Fibroblast of lung (primary cell): ENCODE measurements at regions not wholly inside any gene's neighbourhood (a gene's known extent, or its start where the extent isn't known, plus 50 kb on each side); places are given as distances from the start of the nearest gene placed in this dataset.

Source experiments
- DNase-seq, 2 donors: peaks; one replicate each; pipeline versions ENCODE4 v3.0.0 to v3.0.0-alpha.2; 2010; ENCODE audit warnings: low read depth in 2 of 2
- H2AFZ ChIP-seq: 2 replicates; pipeline ENCODE4 v1.5.1; 2012; ENCODE audit warnings: low read length, control low read depth, inconsistent platforms
- H3K27ac ChIP-seq: 2 replicates; pipeline ENCODE4 v1.5.1; 2011; ENCODE audit warnings: low read length, control low read depth; ENCODE audit not compliant: insufficient read depth
- H3K27me3 ChIP-seq: 2 replicates; pipeline ENCODE4 v1.5.1; 2011; ENCODE audit warnings: mild to moderate bottlenecking, low read length; ENCODE audit not compliant: control insufficient read depth, insufficient read depth
- H3K36me3 ChIP-seq: 2 replicates; pipeline ENCODE4 v1.5.1; 2011; ENCODE audit warnings: low read length; ENCODE audit not compliant: control insufficient read depth, insufficient read depth
- H3K4me1 ChIP-seq: 2 replicates; pipeline ENCODE4 v1.5.1; 2011; ENCODE audit warnings: low read length; ENCODE audit not compliant: control insufficient read depth, insufficient read depth; ENCODE audit errors: extremely low read depth
- H3K4me2 ChIP-seq: 2 replicates; pipeline ENCODE4 v1.5.1; 2011; ENCODE audit warnings: low read length, control low read depth; ENCODE audit not compliant: insufficient read depth; ENCODE audit errors: extremely low read depth
- H3K4me3 ChIP-seq, 4 experiments: fragments of 200-600 bp in 1 of 4; sonication (generic) in 1 of 4; replicated peaks in 1 of 4; 2 replicates each; pipeline ENCODE4 v1.5.1; 2011 to 2016; ENCODE audit warnings: low read length in 4 of 4, low read depth in 3 of 4, mild to moderate bottlenecking in 3 of 4, control low read depth in 2 of 4, inconsistent platforms in 1 of 4, mixed read lengths in 1 of 4; ENCODE audit not compliant: insufficient read depth in 1 of 4; ENCODE audit errors: control extremely low read depth in 1 of 4
- H3K79me2 ChIP-seq: 2 replicates; pipeline ENCODE4 v1.5.1; 2012; ENCODE audit warnings: mild to moderate bottlenecking, low read length, inconsistent platforms; ENCODE audit not compliant: control insufficient read depth, insufficient read depth
- H3K9ac ChIP-seq: 2 replicates; pipeline ENCODE4 v1.5.1; 2011; ENCODE audit warnings: mild to moderate bottlenecking, low read length, control low read depth; ENCODE audit not compliant: insufficient read depth
- H3K9me3 ChIP-seq: 2 replicates; pipeline ENCODE4 v1.5.1; 2012; ENCODE audit warnings: low read depth, low read length; ENCODE audit not compliant: control insufficient read depth, insufficient read depth
- H4K20me1 ChIP-seq: 2 replicates; pipeline ENCODE4 v1.5.1; 2011; ENCODE audit warnings: low read length; ENCODE audit not compliant: control insufficient read depth, insufficient read depth; ENCODE audit errors: extremely low read depth
- CTCF ChIP-seq, 2 donors: IDR thresholded peaks in 1 of 2; conservative IDR thresholded peaks in 1 of 2; 1 replicate in 1 of 2; 2 replicates in 1 of 2; pipeline ENCODE4 v1.5.1; 2011 to 2012; ENCODE audit warnings: low read length in 2 of 2, control low read depth in 1 of 2, inconsistent platforms in 1 of 2, low read depth in 1 of 2, mild to moderate bottlenecking in 1 of 2
- EZH2 ChIP-seq: IDR thresholded peaks from 2 replicates; pipeline ENCODE4 v1.5.1; 2012; ENCODE audit warnings: low read length, control low read depth, mild to moderate bottlenecking; ENCODE audit errors: missing control alignments

GRCh38 chr12:18990856-18991255 is 138.7 kb upstream of the PLEKHA5 start:
- H3K27ac ChIP-seq, result no peak overlapping the region
- H3K36me3 ChIP-seq, result no peaks in the 10 kb centered on the region
- H3K9ac ChIP-seq, result no peak overlapping the region
- no peak overlapping the region for H3K4me3 ChIP-seq
- H3K27me3 ChIP-seq, result no peaks in the 10 kb centered on the region
- H2AFZ ChIP-seq, result no peak overlapping the region
- H3K4me2 ChIP-seq, result no peak overlapping the region
- no peaks in the 10 kb centered on the region for H3K9me3 ChIP-seq
- peak in 1 of 2 donors; percentile 6 for DNase-seq
- no peaks in the 10 kb centered on the region for H3K4me1 ChIP-seq
- TF ChIP-seq EZH2, result no peak
- no peak for TF ChIP-seq CTCF (conservative IDR thresholded peaks at IDR 0.05 in 1 of 2, IDR thresholded peaks at IDR 0.05 in 1 of 2; ENCODE audit: low read depth in 1 of 2, low read length in 2 of 2)
- no peaks in the 10 kb centered on the region for H3K79me2 ChIP-seq
- no peaks in the 10 kb centered on the region for H4K20me1 ChIP-seq

- no peak overlapping the region for H3K4me2 ChIP-seq
- H3K9ac ChIP-seq, result no peak overlapping the region
- H3K9me3 ChIP-seq, result no peaks in the 10 kb centered on the region
- H3K79me2 ChIP-seq, result no peaks in the 10 kb centered on the region
- no peak overlapping the region for H3K27ac ChIP-seq
- H2AFZ ChIP-seq, result no peak overlapping the region
- no peaks in the 10 kb centered on the region for H3K27me3 ChIP-seq
- no peaks in the 10 kb centered on the region for H3K4me1 ChIP-seq
- H3K4me3 ChIP-seq, result no peak overlapping the region
- no peaks in the 10 kb centered on the region for H4K20me1 ChIP-seq
- TF ChIP-seq CTCF (conservative IDR thresholded peaks at IDR 0.05 in 1 of 2, IDR thresholded peaks at IDR 0.05 in 1 of 2; ENCODE audit: low read depth in 1 of 2, low read length in 2 of 2) (no peak), EZH2 (no peak)
- DNase-seq, result no peak
- H3K36me3 ChIP-seq, result no peaks in the 10 kb centered on the region
Observed at GRCh38 chr12:18992336-18992735, 137.2 kb upstream of the PLEKHA5 start.

- Histone ChIP-seq H3K27me3 (no peaks in the 10 kb centered on the region), H2AFZ (no peak overlapping the region), H3K9me3 (no peaks in the 10 kb centered on the region), H3K9ac (no peak overlapping the region), H3K4me2 (no peak overlapping the region), H3K79me2 (no peaks in the 10 kb centered on the region), H3K4me1 (peaks cover 8% of the 10 kb centered on the region), H3K36me3 (no peaks in the 10 kb centered on the region), H4K20me1 (no peaks in the 10 kb centered on the region), H3K4me3 (no peak overlapping the region), H3K27ac (peak overlapping the region; percentile 52)
- peak; percentile 82 to 92 for DNase-seq
- no peak for TF ChIP-seq CTCF (conservative IDR thresholded peaks at IDR 0.05 in 1 of 2, IDR thresholded peaks at IDR 0.05 in 1 of 2; ENCODE audit: low read depth in 1 of 2, low read length in 2 of 2)
- TF ChIP-seq EZH2, result no peak
Observed at GRCh38 chr12:18998343-18999261, 130.9 kb upstream of the PLEKHA5 start.
